ENCODE measurements at regions not wholly inside any gene's neighbourhood (a gene's known extent, or its start where the extent isn't known, plus 50 kb on each side); places are given as distances from the start of the nearest gene placed in this dataset.

- Mint-ChIP-seq H3K36me3 (ENCODE audit: insufficient read depth in 1 of 3, low read depth in 3 of 3) (no peaks in the 10 kb centered on the region), H3K9me3 (peaks cover 0 to 20% of the 10 kb centered on the region in 2 experiments; a peak in 2 of 5 replicates), H3K4me3 (no peak overlapping the region), H3K27ac (no peak overlapping the region), H3K27me3 (ENCODE audit: low read depth) (no peaks in the 10 kb centered on the region), H3K4me1 (no peaks in the 10 kb centered on the region)
- Histone ChIP-seq H3K9ac (ENCODE audit: extremely low read depth, insufficient read length, low read length) (no peak overlapping the region), H2BK120ac (ENCODE audit: low read depth, low read length, poor library complexity, severe bottlenecking) (no peak overlapping the region), H3K79me1 (ENCODE audit: insufficient read depth, low read depth, low read length, poor library complexity, severe bottlenecking) (no peaks in the 10 kb centered on the region), H3K18ac (ENCODE audit: insufficient read length, low read depth, low read length) (no peak overlapping the region), H4K5ac (ENCODE audit: insufficient read length, low read depth, low read length) (no peak overlapping the region), H2AK5ac (ENCODE audit: insufficient read length, low read length) (no peak overlapping the region), H3K9me3 (ENCODE audit: control insufficient read depth, low read depth, low read length) (no peaks in the 10 kb centered on the region), H3K23ac (ENCODE audit: insufficient read length, low read depth, low read length) (no peak overlapping the region), H3K56ac (ENCODE audit: insufficient read length, low read depth, low read length) (no peak overlapping the region), H2BK12ac (ENCODE audit: insufficient read length, low read depth, low read length) (no peak overlapping the region), H2AFZ (ENCODE audit: low read length) (no peak overlapping the region), H3K14ac (ENCODE audit: insufficient read depth, low read length) (no peak overlapping the region), H3K4me1 (ENCODE audit: insufficient read depth, low read length) (no peaks in the 10 kb centered on the region), H4K91ac (ENCODE audit: insufficient read length, low read depth, low read length) (no peak overlapping the region), H3K4ac (ENCODE audit: low read depth, low read length) (no peak overlapping the region), H3K23me2 (ENCODE audit: insufficient read length, low read depth, low read length, poor library complexity, severe bottlenecking) (no peaks in the 10 kb centered on the region), H2BK15ac (ENCODE audit: low read depth, low read length) (no peak overlapping the region), H3K79me2 (ENCODE audit: insufficient read depth, low read length) (no peaks in the 10 kb centered on the region), H2BK5ac (ENCODE audit: insufficient read length, low read length) (no peak overlapping the region), H3T11ph (ENCODE audit: low read length) (no peak overlapping the region), H4K8ac (replicated peaks; ENCODE audit: insufficient read length, low read depth, low read length) (no peak overlapping the region), H2BK20ac (ENCODE audit: low read depth, low read length, poor library complexity, severe bottlenecking) (no peak overlapping the region), H4K20me1 (ENCODE audit: control insufficient read depth, insufficient read depth, insufficient read length) (no peaks in the 10 kb centered on the region), H3K4me2 (ENCODE audit: insufficient read depth, insufficient read length, low read length) (no peak overlapping the region), H3K27ac (ENCODE audit: insufficient read length, low read depth, low read length) (no peak overlapping the region), H3K27me3 (ENCODE audit: insufficient read depth, low read length) (no peaks in the 10 kb centered on the region)
- DNase-seq = no peak
- TF ChIP-seq CTCF (conservative IDR thresholded peaks at IDR 0.05) = no peak
- no CpG with 5 or more reads among the region's 3 CpGs for WGBS (ENCODE audit: extremely low coverage, insufficient read length, low lambda C conversion rate)
These were observed 639.6 kb downstream of the SMARCA1 start for GRCh38 chrX:128883650-128884049.

All from H9 (cell line).